Epidermal melanocyte (primary cell): ENCODE measurements at regions not wholly inside any gene's neighbourhood (a gene's known extent, or its start where the extent isn't known, plus 50 kb on each side); places are given as distances from the start of the nearest gene placed in this dataset.
"Not testable (repeated sequence)": the region's sequence is repeated elsewhere in the genome, so short reads cannot be mapped to it uniquely, and the experiment has no call there.

Experiments used
- DNase-seq: peaks from one replicate; pipeline ENCODE4 v3.0.0; 2011; ENCODE audit warnings: low spot score; ENCODE audit not compliant: insufficient read length

GRCh38 chr12:43252585-43252984 lies 299.4 kb downstream of the ADAMTS20 start:
- no peak for DNase-seq

GRCh38 chr12:43245947-43246346 lies 306.1 kb downstream of the ADAMTS20 start:
- DNase-seq, result no peak

GRCh38 chr12:43241986-43242385 lies 310.0 kb downstream of the ADAMTS20 start:
- no peak for DNase-seq

- DNase-seq, result no peak
Measured at GRCh38 chr12:43238281-43238680, 313.7 kb downstream of the ADAMTS20 start.

GRCh38 chr12:43237238-43237879 lies 314.6 kb downstream of the ADAMTS20 start:
- no peak for DNase-seq

- no peak for DNase-seq
Measured at GRCh38 chr12:43235721-43236120, 316.3 kb downstream of the ADAMTS20 start.

GRCh38 chr12:43233861-43234260 lies 318.1 kb downstream of the ADAMTS20 start:
- DNase-seq, result no peak

GRCh38 chr12:43226151-43226550 lies 325.9 kb downstream of the ADAMTS20 start:
- DNase-seq, result no peak

- DNase-seq, result not testable (repeated sequence)
Measured at GRCh38 chr12:43224190-43224805, 327.7 kb downstream of the ADAMTS20 start.

GRCh38 chr12:43222796-43223195 lies 329.2 kb downstream of the ADAMTS20 start:
- no peak for DNase-seq

GRCh38 chr12:43221216-43221615 lies 330.8 kb downstream of the ADAMTS20 start:
- no peak for DNase-seq

- DNase-seq, result no peak
Measured at GRCh38 chr12:43216490-43216889, 335.5 kb downstream of the ADAMTS20 start.

- no peak for DNase-seq
Measured at GRCh38 chr12:43214166-43214565, 337.8 kb downstream of the ADAMTS20 start.

GRCh38 chr12:43213608-43214007 lies 338.4 kb downstream of the ADAMTS20 start:
- no peak for DNase-seq

- no peak for DNase-seq
Measured at GRCh38 chr12:43210485-43211192, 341.4 kb downstream of the ADAMTS20 start.

GRCh38 chr12:43208627-43209026 lies 343.4 kb downstream of the ADAMTS20 start:
- no peak for DNase-seq

GRCh38 chr12:43208221-43208620 lies 343.8 kb downstream of the ADAMTS20 start:
- DNase-seq, result no peak

- no peak for DNase-seq
Measured at GRCh38 chr12:43206396-43206795, 345.6 kb downstream of the ADAMTS20 start.

- DNase-seq, result no peak
Measured at GRCh38 chr12:43198608-43199007, 353.4 kb downstream of the ADAMTS20 start.

GRCh38 chr12:43196268-43196907 lies 355.6 kb downstream of the ADAMTS20 start:
- no peak for DNase-seq

GRCh38 chr12:43193096-43193495 lies 358.9 kb downstream of the ADAMTS20 start:
- not testable (repeated sequence) for DNase-seq

GRCh38 chr12:43192442-43192841 lies 359.6 kb downstream of the ADAMTS20 start:
- not testable (repeated sequence) for DNase-seq
